ENCODE measurements at regions not wholly inside any gene's neighbourhood (a gene's known extent, or its start where the extent isn't known, plus 50 kb on each side); places are given as distances from the start of the nearest gene placed in this dataset.
"Not testable (repeated sequence)": the region's sequence is repeated elsewhere in the genome, so short reads cannot be mapped to it uniquely, and the experiment has no call there.

GRCh38 chr18:41693008-41693407, 262.0 kb upstream of the PIK3C3 start:
- DNase-seq (ENCODE audit: low read depth) = no peak

- DNase-seq (ENCODE audit: low read depth) = no peak
These were observed 264.5 kb upstream of the PIK3C3 start for GRCh38 chr18:41690332-41691127.

GRCh38 chr18:41687138-41687537, 267.9 kb upstream of the PIK3C3 start:
- no peak for DNase-seq (ENCODE audit: low read depth)

GRCh38 chr18:41681138-41681880, 273.7 kb upstream of the PIK3C3 start:
- no peak for DNase-seq (ENCODE audit: low read depth)

GRCh38 chr18:41674506-41674905, 280.5 kb upstream of the PIK3C3 start:
- no peak for DNase-seq (ENCODE audit: low read depth)

- no peak for DNase-seq (ENCODE audit: low read depth)
These were observed 288.8 kb upstream of the PIK3C3 start for GRCh38 chr18:41666231-41666630.

- DNase-seq (ENCODE audit: low read depth) = no peak
These were observed 289.8 kb upstream of the PIK3C3 start for GRCh38 chr18:41665210-41665609.

GRCh38 chr18:41660654-41661053, 294.4 kb upstream of the PIK3C3 start:
- DNase-seq (ENCODE audit: low read depth) = no peak

- DNase-seq (ENCODE audit: low read depth) = no peak
These were observed 295.4 kb upstream of the PIK3C3 start for GRCh38 chr18:41659438-41660130.

- no peak for DNase-seq (ENCODE audit: low read depth)
These were observed 297.8 kb upstream of the PIK3C3 start for GRCh38 chr18:41657189-41657588.

- DNase-seq (ENCODE audit: low read depth) = no peak
These were observed 300.0 kb upstream of the PIK3C3 start for GRCh38 chr18:41655074-41655473.

- no peak for DNase-seq (ENCODE audit: low read depth)
These were observed 307.1 kb upstream of the PIK3C3 start for GRCh38 chr18:41647914-41648313.

- no peak for DNase-seq (ENCODE audit: low read depth)
These were observed 308.0 kb upstream of the PIK3C3 start for GRCh38 chr18:41646915-41647620.

- no peak for DNase-seq (ENCODE audit: low read depth)
These were observed 309.3 kb upstream of the PIK3C3 start for GRCh38 chr18:41645589-41646360.

- DNase-seq (ENCODE audit: low read depth) = no peak
These were observed 310.6 kb upstream of the PIK3C3 start for GRCh38 chr18:41644466-41644865.

GRCh38 chr18:41643427-41643826, 311.6 kb upstream of the PIK3C3 start:
- no peak for DNase-seq (ENCODE audit: low read depth)

- no peak for DNase-seq (ENCODE audit: low read depth)
These were observed 312.3 kb upstream of the PIK3C3 start for GRCh38 chr18:41642756-41643155.

- no peak for DNase-seq (ENCODE audit: low read depth)
These were observed 315.8 kb upstream of the PIK3C3 start for GRCh38 chr18:41639218-41639617.

GRCh38 chr18:41631723-41632285, 323.2 kb upstream of the PIK3C3 start:
- not testable (repeated sequence) for DNase-seq (ENCODE audit: low read depth)

GRCh38 chr18:41630232-41630886, 324.7 kb upstream of the PIK3C3 start:
- no peak for DNase-seq (ENCODE audit: low read depth)

GRCh38 chr18:41624460-41624859, 330.6 kb upstream of the PIK3C3 start:
- no peak for DNase-seq (ENCODE audit: low read depth)
